SU-DHL-6 (cell line): ENCODE measurements at regions not wholly inside any gene's neighbourhood (a gene's known extent, or its start where the extent isn't known, plus 50 kb on each side); places are given as distances from the start of the nearest gene placed in this dataset.

Experiments
- H2AFZ ChIP-seq: fragments of 200-600 bp; sonication (generic); 2 replicates; pipeline ENCODE4 v1.6.1; 2014; ENCODE audit warnings: low read depth, mild to moderate bottlenecking, moderate library complexity, mixed read lengths, antibody characterized with exemption, low read length; ENCODE audit not compliant: severe bottlenecking
- H3F3A ChIP-seq: fragments of 200-600 bp; shearing (Covaris generic); 2 replicates; pipeline ENCODE4 v1.6.0; 2016; ENCODE audit warnings: antibody characterized with exemption, mild to moderate bottlenecking; ENCODE audit not compliant: insufficient read depth
- H3K27ac ChIP-seq: fragments of 200-600 bp; sonication (generic); 2 replicates; pipeline ENCODE4 v1.5.1; 2016; ENCODE audit warnings: low read depth, mild to moderate bottlenecking, low read length, moderate library complexity, mixed read lengths
- H3K27me3 ChIP-seq: fragments of 200-600 bp; sonication (generic), shearing (Covaris generic); 2 replicates; pipeline ENCODE4 v1.6.0; 2014; ENCODE audit warnings: mild to moderate bottlenecking, low read length
- H3K36me3 ChIP-seq: fragments of 200-600 bp; sonication (generic); 2 replicates; pipeline ENCODE4 v1.6.1; 2014; ENCODE audit warnings: mild to moderate bottlenecking, low read length, mixed read lengths
- H3K4me2 ChIP-seq: fragments of 300-600, 200-600 bp; shearing (Covaris generic), sonication (generic); 2 replicates; pipeline ENCODE4 v1.6.0; 2014; ENCODE audit warnings: low read length, low read depth, mild to moderate bottlenecking; ENCODE audit not compliant: poor library complexity, severe bottlenecking
- H3K4me3 ChIP-seq: fragments of 200-600 bp; sonication (generic); 2 replicates; pipeline ENCODE4 v1.5.1; 2014; ENCODE audit warnings: antibody characterized with exemption, low read length, mild to moderate bottlenecking, mixed read lengths; ENCODE audit not compliant: insufficient read depth, poor library complexity, severe bottlenecking
- H3K79me2 ChIP-seq: fragments of 200-600 bp; sonication (generic); 2 replicates; pipeline ENCODE4 v1.6.1; 2014; ENCODE audit warnings: mild to moderate bottlenecking, low read length, moderate library complexity; ENCODE audit not compliant: insufficient read depth
- H3K9ac ChIP-seq: fragments of 200-600 bp; sonication (generic); 2 replicates; pipeline ENCODE4 v1.7.0; 2014; ENCODE audit warnings: mild to moderate bottlenecking, low read length
- H3K9me2 ChIP-seq: fragments of 200-600 bp; sonication (generic); replicated peaks from 2 replicates; pipeline ENCODE4 v1.6.1; 2014; ENCODE audit warnings: low read length; ENCODE audit not compliant: insufficient read depth
- H3K9me3 ChIP-seq: fragments of 200-600 bp; sonication (generic); 2 replicates; pipeline ENCODE4 v1.6.1; 2014; ENCODE audit warnings: low read length, mixed read lengths; ENCODE audit not compliant: insufficient read depth
- H4K20me1 ChIP-seq: fragments of 200-600 bp; sonication (generic); 2 replicates; pipeline ENCODE4 v1.6.1; 2014; ENCODE audit warnings: low read depth, mild to moderate bottlenecking, antibody characterized with exemption, low read length, moderate library complexity, mixed read lengths
- EZH2phosphoT487 ChIP-seq: fragments of 200-600 bp; sonication (generic), shearing (Covaris generic); conservative IDR thresholded peaks from 2 replicates; pipeline ENCODE4 v1.6.1; 2018; ENCODE audit warnings: mild to moderate bottlenecking, antibody characterized with exemption, low read length, moderate library complexity, mixed read lengths
- TF ChIP-seq, protein P1 (sequence below): fragments of 200-600 bp; sonication (generic); IDR thresholded peaks from one replicate; pipeline ENCODE4 v1.5.1; 2017; ENCODE audit warnings: antibody characterized with exemption, mild to moderate bottlenecking, low read length, moderate library complexity; ENCODE audit not compliant: insufficient read depth, poor library complexity, severe bottlenecking

DNA sequence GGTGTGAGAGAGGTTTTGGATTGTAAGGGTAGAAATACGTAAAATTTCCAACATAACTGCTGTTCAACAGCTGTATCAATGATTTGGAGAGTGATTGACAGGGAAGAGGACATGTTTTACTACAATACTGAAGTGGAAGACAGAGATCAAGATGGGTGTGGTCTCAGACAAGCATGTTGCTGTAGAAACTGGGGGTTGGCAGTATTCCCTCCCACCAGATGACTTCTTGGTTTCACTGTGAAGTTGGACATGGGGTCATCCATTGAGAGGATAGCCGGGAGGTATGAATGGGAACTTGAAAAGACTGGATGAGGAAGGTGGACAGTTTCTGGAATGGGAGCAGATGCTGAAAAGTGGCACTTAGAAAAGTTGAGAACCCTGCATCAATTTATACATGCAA is 95.3 kb upstream of the HDAC9 start:
- Histone ChIP-seq H3K9me3 (no peaks in the 10 kb centered on the region), H3F3A (no peaks in the 10 kb centered on the region), H3K9me2 (no peaks in the 10 kb centered on the region), H3K4me2 (no peak overlapping the region), H3K36me3 (no peaks in the 10 kb centered on the region), H3K4me3 (no peak overlapping the region), H3K27ac (no peak overlapping the region), H3K9ac (no peak overlapping the region), H4K20me1 (no peaks in the 10 kb centered on the region), H3K79me2 (no peaks in the 10 kb centered on the region), H3K27me3 (no peaks in the 10 kb centered on the region), H2AFZ (no peak overlapping the region)
- TF ChIP-seq EZH2phosphoT487 = no peak
- TF ChIP-seq, protein P1, sequence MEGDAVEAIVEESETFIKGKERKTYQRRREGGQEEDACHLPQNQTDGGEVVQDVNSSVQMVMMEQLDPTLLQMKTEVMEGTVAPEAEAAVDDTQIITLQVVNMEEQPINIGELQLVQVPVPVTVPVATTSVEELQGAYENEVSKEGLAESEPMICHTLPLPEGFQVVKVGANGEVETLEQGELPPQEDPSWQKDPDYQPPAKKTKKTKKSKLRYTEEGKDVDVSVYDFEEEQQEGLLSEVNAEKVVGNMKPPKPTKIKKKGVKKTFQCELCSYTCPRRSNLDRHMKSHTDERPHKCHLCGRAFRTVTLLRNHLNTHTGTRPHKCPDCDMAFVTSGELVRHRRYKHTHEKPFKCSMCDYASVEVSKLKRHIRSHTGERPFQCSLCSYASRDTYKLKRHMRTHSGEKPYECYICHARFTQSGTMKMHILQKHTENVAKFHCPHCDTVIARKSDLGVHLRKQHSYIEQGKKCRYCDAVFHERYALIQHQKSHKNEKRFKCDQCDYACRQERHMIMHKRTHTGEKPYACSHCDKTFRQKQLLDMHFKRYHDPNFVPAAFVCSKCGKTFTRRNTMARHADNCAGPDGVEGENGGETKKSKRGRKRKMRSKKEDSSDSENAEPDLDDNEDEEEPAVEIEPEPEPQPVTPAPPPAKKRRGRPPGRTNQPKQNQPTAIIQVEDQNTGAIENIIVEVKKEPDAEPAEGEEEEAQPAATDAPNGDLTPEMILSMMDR = no peak

DNA sequence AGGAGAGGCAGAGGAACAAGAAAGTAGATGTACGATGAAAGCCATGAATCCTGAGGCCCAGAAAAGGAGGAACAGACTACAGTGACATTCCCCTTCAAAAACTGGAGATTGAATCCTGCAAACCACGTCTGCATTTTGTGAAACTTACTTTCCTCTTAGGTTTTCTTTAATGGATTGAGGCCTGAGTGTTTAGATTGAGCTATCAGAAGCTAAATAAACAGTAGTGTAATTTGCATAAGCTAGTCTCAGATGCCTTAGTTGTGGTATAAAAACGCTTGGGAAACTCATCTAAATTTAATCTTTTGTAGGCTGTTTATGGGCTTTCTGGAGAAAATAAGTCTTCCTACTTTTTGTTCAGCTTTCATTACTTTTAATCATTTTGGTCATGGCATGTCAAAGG is 94.8 kb upstream of the HDAC9 start:
- no peaks in the 10 kb centered on the region for H3F3A ChIP-seq
- H2AFZ ChIP-seq = no peak overlapping the region
- H3K9me3 ChIP-seq = no peaks in the 10 kb centered on the region
- TF ChIP-seq, protein P1 = no peak
- H3K27me3 ChIP-seq = no peaks in the 10 kb centered on the region
- H3K9ac ChIP-seq = no peak overlapping the region
- no peaks in the 10 kb centered on the region for H4K20me1 ChIP-seq
- H3K9me2 ChIP-seq = no peaks in the 10 kb centered on the region
- no peaks in the 10 kb centered on the region for H3K79me2 ChIP-seq
- H3K4me3 ChIP-seq = no peak overlapping the region
- H3K36me3 ChIP-seq = no peaks in the 10 kb centered on the region
- no peak overlapping the region for H3K27ac ChIP-seq
- no peak overlapping the region for H3K4me2 ChIP-seq

DNA sequence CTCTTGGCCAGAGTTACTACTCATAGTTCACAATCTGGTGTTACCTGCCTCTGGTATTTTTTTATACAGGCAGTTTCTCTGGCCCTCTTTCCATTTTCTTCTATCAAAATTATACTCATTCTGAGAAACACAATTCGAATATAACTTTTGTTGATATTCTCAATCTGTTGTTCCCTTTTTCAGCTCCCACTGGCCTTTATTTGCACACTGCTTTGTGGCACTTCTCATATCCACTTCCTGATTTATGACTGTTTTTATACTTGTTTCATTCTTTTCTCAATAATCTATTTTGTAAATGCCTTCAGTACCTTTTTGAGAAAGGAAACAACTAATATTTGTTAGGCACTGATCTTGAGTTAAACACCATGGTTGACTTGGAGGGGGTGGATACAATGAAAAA is 93.8 kb upstream of the HDAC9 start:
- Histone ChIP-seq H4K20me1 (no peaks in the 10 kb centered on the region), H3K9me2 (no peaks in the 10 kb centered on the region), H3K79me2 (no peaks in the 10 kb centered on the region), H2AFZ (no peak overlapping the region), H3K9me3 (no peaks in the 10 kb centered on the region), H3K4me2 (no peak overlapping the region), H3K36me3 (no peaks in the 10 kb centered on the region), H3K27ac (no peak overlapping the region), H3K27me3 (no peaks in the 10 kb centered on the region), H3F3A (no peaks in the 10 kb centered on the region), H3K4me3 (no peak overlapping the region), H3K9ac (no peak overlapping the region)
- TF ChIP-seq, protein P1 = no peak
- TF ChIP-seq EZH2phosphoT487 = no peak
